ENCODE measurements at regions not wholly inside any gene's neighbourhood (a gene's known extent, or its start where the extent isn't known, plus 50 kb on each side); places are given as distances from the start of the nearest gene placed in this dataset.

GRCh38 chrY:8466813-8467212 is 870.5 kb upstream of the TSPY4 start:
- TF ChIP-seq POLR2AphosphoS5 (IDR thresholded peaks at IDR 0.05; ENCODE audit: low read depth), result no peak
- no peak for TF ChIP-seq CTCF (conservative IDR thresholded peaks at IDR 0.05; ENCODE audit: low read depth in 2 of 2)
- TF ChIP-seq REST (IDR thresholded peaks at IDR 0.05; ENCODE audit: unreplicated experiment), result no peak
- no peak for TF ChIP-seq EZH2 (IDR thresholded peaks at IDR 0.05; ENCODE audit: low read depth, unreplicated experiment)
- TF ChIP-seq JUNB (IDR thresholded peaks at IDR 0.05; ENCODE audit: unreplicated experiment), result no peak
- TF ChIP-seq EZH2phosphoT487 (IDR thresholded peaks at IDR 0.05; ENCODE audit: unreplicated experiment), result no peak
- no peak for TF ChIP-seq CREB1 (CRISPR knock-in tag; IDR thresholded peaks at IDR 0.05; ENCODE audit: low read depth)
- no peak for TF ChIP-seq ETS1 (IDR thresholded peaks at IDR 0.05)
- no peak for TF ChIP-seq STAT1 (IDR thresholded peaks at IDR 0.05; ENCODE audit: unreplicated experiment)
- no peak for TF ChIP-seq NANOG (IDR thresholded peaks at IDR 0.05; ENCODE audit: borderline replicate concordance)
